LNCAP (cell line): ENCODE measurements at regions not wholly inside any gene's neighbourhood (a gene's known extent, or its start where the extent isn't known, plus 50 kb on each side); places are given as distances from the start of the nearest gene placed in this dataset.

Experiments
- CTCF ChIP-seq: fragments of 450-650 bp; IDR thresholded peaks from 2 replicates; pipeline ENCODE4 v1.5.1; 2017; ENCODE audit warnings: mild to moderate bottlenecking

GRCh38 chr12:113744802-113745395, 221.2 kb downstream of the RBM19 start:
- TF ChIP-seq CTCF: no peak

GRCh38 chr12:113742801-113743200, 223.3 kb downstream of the RBM19 start:
- TF ChIP-seq CTCF: no peak

- TF ChIP-seq CTCF: no peak
These were observed 225.4 kb downstream of the RBM19 start for GRCh38 chr12:113740699-113741098.

- TF ChIP-seq CTCF: no peak
These were observed 231.0 kb downstream of the RBM19 start for GRCh38 chr12:113735131-113735530.

- no peak for TF ChIP-seq CTCF
These were observed 231.6 kb downstream of the RBM19 start for GRCh38 chr12:113734503-113734902.

GRCh38 chr12:113732916-113733315, 233.2 kb downstream of the RBM19 start:
- TF ChIP-seq CTCF: no peak

GRCh38 chr12:113727651-113728061, 238.5 kb downstream of the RBM19 start:
- TF ChIP-seq CTCF: no peak

- TF ChIP-seq CTCF: no peak
These were observed 239.8 kb downstream of the RBM19 start for GRCh38 chr12:113726254-113726819.
